ENCODE measurements at regions not wholly inside any gene's neighbourhood (a gene's known extent, or its start where the extent isn't known, plus 50 kb on each side); places are given as distances from the start of the nearest gene placed in this dataset.

DNA sequence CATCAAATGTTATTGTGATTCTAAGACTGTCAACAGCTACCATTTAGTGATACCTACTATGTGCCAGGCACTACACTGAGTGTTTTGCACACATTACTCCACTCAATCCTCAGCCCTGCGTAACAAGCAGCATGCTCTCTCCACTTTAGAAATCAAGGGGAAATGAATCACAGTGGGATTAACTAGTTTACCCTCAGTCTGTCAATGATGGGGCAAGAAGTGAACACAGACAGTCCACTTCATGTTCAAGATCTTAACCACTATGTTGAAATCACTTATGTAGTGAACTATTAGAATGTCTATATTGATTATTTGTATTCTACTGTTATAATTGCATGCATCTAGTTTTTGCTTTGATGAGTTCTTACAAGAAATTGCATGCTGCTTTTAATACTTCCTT, 165.3 kb downstream of the LTN1 start:
- TF ChIP-seq CEBPB (IDR thresholded peaks at IDR 0.05) (no peak), EGR1 (IDR thresholded peaks at IDR 0.05) (no peak), CREB1 (IDR thresholded peaks at IDR 0.05; ENCODE audit: low read depth) (no peak), RAD21 (IDR thresholded peaks at IDR 0.05; ENCODE audit: low read depth) (no peak), ZBTB7A (IDR thresholded peaks at IDR 0.05; ENCODE audit: low read depth) (no peak), TEAD4 (IDR thresholded peaks at IDR 0.05) (no peak), NFIC (IDR thresholded peaks at IDR 0.05) (no peak), TAF1 (IDR thresholded peaks at IDR 0.05; ENCODE audit: low read depth) (no peak), EP300 (IDR thresholded peaks at IDR 0.05; ENCODE audit: borderline replicate concordance) (no peak), FOXM1 (IDR thresholded peaks at IDR 0.05; ENCODE audit: borderline replicate concordance, low read depth) (no peak), USF1 (IDR thresholded peaks at IDR 0.05) (no peak), TCF12 (IDR thresholded peaks at IDR 0.05; ENCODE audit: low read depth) (no peak), YY1 (IDR thresholded peaks at IDR 0.05; ENCODE audit: low read depth) (no peak)
- TF ChIP-seq, protein P1, sequence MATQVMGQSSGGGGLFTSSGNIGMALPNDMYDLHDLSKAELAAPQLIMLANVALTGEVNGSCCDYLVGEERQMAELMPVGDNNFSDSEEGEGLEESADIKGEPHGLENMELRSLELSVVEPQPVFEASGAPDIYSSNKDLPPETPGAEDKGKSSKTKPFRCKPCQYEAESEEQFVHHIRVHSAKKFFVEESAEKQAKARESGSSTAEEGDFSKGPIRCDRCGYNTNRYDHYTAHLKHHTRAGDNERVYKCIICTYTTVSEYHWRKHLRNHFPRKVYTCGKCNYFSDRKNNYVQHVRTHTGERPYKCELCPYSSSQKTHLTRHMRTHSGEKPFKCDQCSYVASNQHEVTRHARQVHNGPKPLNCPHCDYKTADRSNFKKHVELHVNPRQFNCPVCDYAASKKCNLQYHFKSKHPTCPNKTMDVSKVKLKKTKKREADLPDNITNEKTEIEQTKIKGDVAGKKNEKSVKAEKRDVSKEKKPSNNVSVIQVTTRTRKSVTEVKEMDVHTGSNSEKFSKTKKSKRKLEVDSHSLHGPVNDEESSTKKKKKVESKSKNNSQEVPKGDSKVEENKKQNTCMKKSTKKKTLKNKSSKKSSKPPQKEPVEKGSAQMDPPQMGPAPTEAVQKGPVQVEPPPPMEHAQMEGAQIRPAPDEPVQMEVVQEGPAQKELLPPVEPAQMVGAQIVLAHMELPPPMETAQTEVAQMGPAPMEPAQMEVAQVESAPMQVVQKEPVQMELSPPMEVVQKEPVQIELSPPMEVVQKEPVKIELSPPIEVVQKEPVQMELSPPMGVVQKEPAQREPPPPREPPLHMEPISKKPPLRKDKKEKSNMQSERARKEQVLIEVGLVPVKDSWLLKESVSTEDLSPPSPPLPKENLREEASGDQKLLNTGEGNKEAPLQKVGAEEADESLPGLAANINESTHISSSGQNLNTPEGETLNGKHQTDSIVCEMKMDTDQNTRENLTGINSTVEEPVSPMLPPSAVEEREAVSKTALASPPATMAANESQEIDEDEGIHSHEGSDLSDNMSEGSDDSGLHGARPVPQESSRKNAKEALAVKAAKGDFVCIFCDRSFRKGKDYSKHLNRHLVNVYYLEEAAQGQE (IDR thresholded peaks at IDR 0.05; ENCODE audit: low read depth), result no peak
- TF ChIP-seq, protein P2, sequence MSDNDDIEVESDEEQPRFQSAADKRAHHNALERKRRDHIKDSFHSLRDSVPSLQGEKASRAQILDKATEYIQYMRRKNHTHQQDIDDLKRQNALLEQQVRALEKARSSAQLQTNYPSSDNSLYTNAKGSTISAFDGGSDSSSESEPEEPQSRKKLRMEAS (IDR thresholded peaks at IDR 0.05), result no peak

GRCh38 chr21:28826569-28826968, 166.1 kb downstream of the LTN1 start:
- no peak for TF ChIP-seq TCF12 (IDR thresholded peaks at IDR 0.05; ENCODE audit: low read depth)
- TF ChIP-seq NFIC (IDR thresholded peaks at IDR 0.05), result no peak
- TF ChIP-seq, protein P1 (IDR thresholded peaks at IDR 0.05; ENCODE audit: low read depth), result no peak
- TF ChIP-seq EP300 (IDR thresholded peaks at IDR 0.05; ENCODE audit: borderline replicate concordance), result no peak
- no peak for TF ChIP-seq USF1 (IDR thresholded peaks at IDR 0.05)
- no peak for TF ChIP-seq CREB1 (IDR thresholded peaks at IDR 0.05; ENCODE audit: low read depth)
- no peak for TF ChIP-seq CEBPB (IDR thresholded peaks at IDR 0.05)
- TF ChIP-seq, protein P2 (IDR thresholded peaks at IDR 0.05), result no peak
- TF ChIP-seq EGR1 (IDR thresholded peaks at IDR 0.05), result no peak
- TF ChIP-seq RAD21 (IDR thresholded peaks at IDR 0.05; ENCODE audit: low read depth), result no peak
- TF ChIP-seq ZBTB7A (IDR thresholded peaks at IDR 0.05; ENCODE audit: low read depth), result no peak
- TF ChIP-seq TAF1 (IDR thresholded peaks at IDR 0.05; ENCODE audit: low read depth), result no peak
- no peak for TF ChIP-seq YY1 (IDR thresholded peaks at IDR 0.05; ENCODE audit: low read depth)
- TF ChIP-seq FOXM1 (IDR thresholded peaks at IDR 0.05; ENCODE audit: borderline replicate concordance, low read depth), result no peak

- TF ChIP-seq, protein P2 (IDR thresholded peaks at IDR 0.05), result no peak
- TF ChIP-seq EP300 (IDR thresholded peaks at IDR 0.05; ENCODE audit: borderline replicate concordance), result no peak
- TF ChIP-seq USF1 (IDR thresholded peaks at IDR 0.05), result no peak
- TF ChIP-seq NFIC (IDR thresholded peaks at IDR 0.05), result no peak
- no peak for TF ChIP-seq FOXM1 (IDR thresholded peaks at IDR 0.05; ENCODE audit: borderline replicate concordance, low read depth)
Observed at GRCh38 chr21:28826021-28826420, 166.7 kb downstream of the LTN1 start.

DNA sequence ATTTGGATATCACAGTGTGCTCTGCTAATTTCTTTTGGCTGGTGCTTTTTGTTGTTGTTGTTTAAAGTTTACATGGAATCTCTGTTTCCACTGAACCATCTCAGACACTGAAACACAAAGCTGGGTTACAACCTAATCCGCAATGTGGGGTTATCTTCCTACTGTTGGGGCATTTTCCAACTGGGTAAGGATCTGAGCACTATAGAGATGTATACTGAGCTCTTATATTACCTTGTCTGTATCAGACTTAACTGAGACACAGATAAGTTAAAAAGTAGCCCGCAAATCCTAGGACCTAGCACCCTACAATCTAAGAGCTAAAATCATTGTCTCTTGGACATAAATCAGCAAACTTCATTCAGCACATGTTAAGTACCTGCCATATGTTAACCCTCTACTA, 169.2 kb downstream of the LTN1 start:
- no peak for TF ChIP-seq USF1 (IDR thresholded peaks at IDR 0.05)
- TF ChIP-seq, protein P2 (IDR thresholded peaks at IDR 0.05), result no peak
- TF ChIP-seq TAF1 (IDR thresholded peaks at IDR 0.05; ENCODE audit: low read depth), result no peak
- TF ChIP-seq, protein P1 (IDR thresholded peaks at IDR 0.05; ENCODE audit: low read depth), result no peak
- no peak for TF ChIP-seq RAD21 (IDR thresholded peaks at IDR 0.05; ENCODE audit: low read depth)
- no peak for TF ChIP-seq NFIC (IDR thresholded peaks at IDR 0.05)
- TF ChIP-seq ZBTB7A (IDR thresholded peaks at IDR 0.05; ENCODE audit: low read depth), result no peak
- no peak for TF ChIP-seq CEBPB (IDR thresholded peaks at IDR 0.05)
- no peak for TF ChIP-seq TEAD4 (IDR thresholded peaks at IDR 0.05)

Measured in Ishikawa (cell line).